A549 (cell line): ENCODE measurements at regions not wholly inside any gene's neighbourhood (a gene's known extent, or its start where the extent isn't known, plus 50 kb on each side); places are given as distances from the start of the nearest gene placed in this dataset.

Experiments used
- ATAC-seq, 2 experiments: fragments of 200-7000 bp in 1 of 2; fragments of >200 bp in 1 of 2; cut with Nextera tagmentation in 1 of 2; cut with Tn5 transposase in 1 of 2; 3 replicates each; pipeline versions ENCODE4 v1.8.0 to v1.9.1; 2018 to 2020; ENCODE audit warnings: mild to moderate bottlenecking in 1 of 2, moderate library complexity in 1 of 2
- CTCF ChIA-PET: fragments of 300-600 bp; sonication (Branson Sonifier 250); formaldehyde crosslinking; extraction: SDS; loops from one replicate; lab custom pipeline; 2021; ENCODE audit warnings: antibody characterized with exemption, inconsistent platforms; lab: Yijun Ruan, JAX
- POLR2A ChIA-PET: fragments of 350-600 bp; formaldehyde crosslinking; extraction: SDS; loops from one replicate; lab custom pipeline; 2021; ENCODE audit warnings: antibody characterized with exemption, inconsistent platforms; lab: Yijun Ruan, JAX
- DNase-seq, 2 experiments: peaks; one replicate each; pipeline versions ENCODE4 v3.0.0 to v3.0.0-alpha.2; 2011 to 2016; ENCODE audit warnings: low read depth in 1 of 2, low spot score in 1 of 2
- FAIRE-seq: peaks from 2 replicates; lab custom pipeline; 2011; peaks lifted over from hg19 to GRCh38; lab: Jason Lieb, UNC
- H3K27ac ChIP-seq, 2 experiments: fragments of >200 bp; sonication (Bioruptor Twin); formaldehyde crosslinking; 3 replicates each; pipeline ENCODE4 v1.5.1; 2016 to 2017
- H3K4me1 ChIP-seq: fragments of >200 bp; sonication (Bioruptor Twin); formaldehyde crosslinking; 3 replicates; pipeline ENCODE4 v1.6.1; 2016
- H3K4me2 ChIP-seq: fragments of >200 bp; sonication (Bioruptor Twin); formaldehyde crosslinking; 3 replicates; pipeline ENCODE4 v1.6.1; 2016
- H3K4me3 ChIP-seq: fragments of >200 bp; sonication (Bioruptor Twin); formaldehyde crosslinking; 3 replicates; pipeline ENCODE4 v1.5.1; 2016
- H3K9me3 ChIP-seq: fragments of >200 bp; sonication (Bioruptor Twin); formaldehyde crosslinking; 3 replicates; pipeline ENCODE4 v1.6.1; 2016
- BCL3 ChIP-seq: fragments of >200 bp; sonication (Bioruptor Twin); formaldehyde crosslinking; IDR thresholded peaks from 3 replicates; pipeline ENCODE4 v1.6.1; 2016
- BHLHE40 ChIP-seq: IDR thresholded peaks from 2 replicates; pipeline ENCODE4 v1.6.1; 2012; ENCODE audit warnings: low read depth, low read length, inconsistent platforms
- CHD4 ChIP-seq: fragments of 200-600 bp; sonication (generic); IDR thresholded peaks from 2 replicates; pipeline ENCODE4 v1.6.1; 2016; ENCODE audit warnings: antibody characterized with exemption, mild to moderate bottlenecking, borderline replicate concordance
- EHMT2 ChIP-seq: fragments of 200-600 bp; sonication (generic); IDR thresholded peaks from 2 replicates; pipeline ENCODE4 v1.6.1; 2016; ENCODE audit warnings: antibody characterized with exemption, low read depth, mild to moderate bottlenecking, moderate library complexity
- ELK1 ChIP-seq: fragments of 150-350 bp; IDR thresholded peaks from 2 replicates; pipeline ENCODE4 v1.6.1; 2014; ENCODE audit warnings: low read depth, mild to moderate bottlenecking, low read length
- FOSL2 ChIP-seq, 2 experiments: fragments of 450-650 bp in 1 of 2; fragments of >200 bp in 1 of 2; sonication (Bioruptor Twin) in 1 of 2; formaldehyde crosslinking; IDR thresholded peaks; 2 replicates each; pipeline versions ENCODE4 v1.5.0 to v1.6.1; 2016 to 2020; ENCODE audit warnings: mild to moderate bottlenecking in 1 of 2, moderate library complexity in 1 of 2
- FOXS1 ChIP-seq: fragments of 250-450 bp; sonication (Bioruptor Pico); IDR thresholded peaks from 2 replicates; pipeline ENCODE4 v1.5.0; 2020; ENCODE audit warnings: mild to moderate bottlenecking, moderate library complexity
- HDAC2 ChIP-seq: fragments of 200-600 bp; sonication (generic); IDR thresholded peaks from 2 replicates; pipeline ENCODE4 v1.6.1; 2016
- HES2 ChIP-seq: fragments of >200 bp; sonication (Bioruptor Twin); formaldehyde crosslinking; IDR thresholded peaks from 2 replicates; pipeline ENCODE4 v1.6.1; 2016
- KDM5A ChIP-seq: fragments of 200-600 bp; sonication (generic); IDR thresholded peaks from 2 replicates; pipeline ENCODE4 v1.6.1; 2016; ENCODE audit warnings: antibody characterized with exemption, mild to moderate bottlenecking
- MYC ChIP-seq: IDR thresholded peaks from 2 replicates; pipeline ENCODE4 v1.6.1; 2012; ENCODE audit warnings: mild to moderate bottlenecking, inconsistent platforms, low read length, improper control_type of control experiment, borderline replicate concordance
- PHF8 ChIP-seq: fragments of 200-600 bp; sonication (generic); IDR thresholded peaks from 2 replicates; pipeline ENCODE4 v1.6.1; 2016; ENCODE audit warnings: low read depth, mild to moderate bottlenecking, antibody characterized with exemption, moderate library complexity, borderline replicate concordance
- POLR2A ChIP-seq: IDR thresholded peaks from 2 replicates; pipeline ENCODE4 v1.6.1; 2012; ENCODE audit warnings: mild to moderate bottlenecking, low read length
- RFX5 ChIP-seq: fragments of 450-650 bp; IDR thresholded peaks from 2 replicates; pipeline ENCODE4 v1.7.1; 2014; ENCODE audit warnings: antibody characterized with exemption, mild to moderate bottlenecking, moderate library complexity
- ZSCAN20 ChIP-seq: fragments of 250-450 bp; sonication (Bioruptor Pico); IDR thresholded peaks from 2 replicates; pipeline ENCODE4 v1.8.0; 2022; ENCODE audit warnings: mild to moderate bottlenecking, moderate library complexity
- WGBS: methylation state at CpG from one replicate; pipeline ENCODE4 v1.1.6; 2017; ENCODE audit errors: missing lambda C conversion rate; 5-methylcytosine and 5-hydroxymethylcytosine counted together
- TF ChIP-seq, protein P1 (sequence below): IDR thresholded peaks from 2 replicates; pipeline ENCODE4 v1.6.1; 2012
- TF ChIP-seq, protein P2 (sequence below): fragments of 200-600 bp; sonication (generic); IDR thresholded peaks from 2 replicates; pipeline ENCODE4 v1.6.1; 2016; ENCODE audit warnings: antibody characterized with exemption, mild to moderate bottlenecking, moderate library complexity
- TF ChIP-seq, protein P3 (sequence below): IDR thresholded peaks from 2 replicates; pipeline ENCODE4 v1.6.1; 2012
- TF ChIP-seq, protein P4 (sequence below): fragments of 250-450 bp; sonication (Bioruptor Pico); IDR thresholded peaks from 2 replicates; pipeline ENCODE4 v1.5.0; 2021; ENCODE audit warnings: mild to moderate bottlenecking, moderate library complexity, borderline replicate concordance

- DNase-seq (no peak), ATAC-seq (no peak), FAIRE-seq (no peak)
- H3K4me2 ChIP-seq: no peak overlapping the region
- H3K4me1 ChIP-seq: no peaks in the 10 kb centered on the region
- CTCF ChIA-PET: interaction anchor here (4.5 kb wide), 1 partner anchor 14 kb away, joined by 23 read pairs; no protein-coding TSS in a partner anchor
- H3K27ac ChIP-seq: no peak overlapping the region
- no peak overlapping the region for H3K4me3 ChIP-seq
- POLR2A ChIA-PET: no interaction called here
- no peaks in the 10 kb centered on the region for H3K9me3 ChIP-seq
- no peak for TF ChIP-seq KDM5A
- TF ChIP-seq ELK1: no peak
- no peak for TF ChIP-seq BHLHE40
- no peak for TF ChIP-seq FOSL2 (IDR thresholded peaks at IDR 0.05)
- TF ChIP-seq FOSL2 (CRISPR knock-in tag; IDR thresholded peaks at IDR 0.05): no peak
- no peak for TF ChIP-seq EHMT2
- no peak for TF ChIP-seq POLR2A
- TF ChIP-seq HES2: no peak
- TF ChIP-seq ZSCAN20 (CRISPR knock-in tag): no peak
- TF ChIP-seq, protein P1, sequence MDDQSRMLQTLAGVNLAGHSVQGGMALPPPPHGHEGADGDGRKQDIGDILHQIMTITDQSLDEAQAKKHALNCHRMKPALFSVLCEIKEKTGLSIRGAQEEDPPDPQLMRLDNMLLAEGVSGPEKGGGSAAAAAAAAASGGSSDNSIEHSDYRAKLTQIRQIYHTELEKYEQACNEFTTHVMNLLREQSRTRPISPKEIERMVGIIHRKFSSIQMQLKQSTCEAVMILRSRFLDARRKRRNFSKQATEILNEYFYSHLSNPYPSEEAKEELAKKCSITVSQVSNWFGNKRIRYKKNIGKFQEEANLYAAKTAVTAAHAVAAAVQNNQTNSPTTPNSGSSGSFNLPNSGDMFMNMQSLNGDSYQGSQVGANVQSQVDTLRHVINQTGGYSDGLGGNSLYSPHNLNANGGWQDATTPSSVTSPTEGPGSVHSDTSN: no peak
- no peak for TF ChIP-seq PHF8
- no peak for TF ChIP-seq MYC
- no peak for TF ChIP-seq BCL3
- TF ChIP-seq, protein P2, sequence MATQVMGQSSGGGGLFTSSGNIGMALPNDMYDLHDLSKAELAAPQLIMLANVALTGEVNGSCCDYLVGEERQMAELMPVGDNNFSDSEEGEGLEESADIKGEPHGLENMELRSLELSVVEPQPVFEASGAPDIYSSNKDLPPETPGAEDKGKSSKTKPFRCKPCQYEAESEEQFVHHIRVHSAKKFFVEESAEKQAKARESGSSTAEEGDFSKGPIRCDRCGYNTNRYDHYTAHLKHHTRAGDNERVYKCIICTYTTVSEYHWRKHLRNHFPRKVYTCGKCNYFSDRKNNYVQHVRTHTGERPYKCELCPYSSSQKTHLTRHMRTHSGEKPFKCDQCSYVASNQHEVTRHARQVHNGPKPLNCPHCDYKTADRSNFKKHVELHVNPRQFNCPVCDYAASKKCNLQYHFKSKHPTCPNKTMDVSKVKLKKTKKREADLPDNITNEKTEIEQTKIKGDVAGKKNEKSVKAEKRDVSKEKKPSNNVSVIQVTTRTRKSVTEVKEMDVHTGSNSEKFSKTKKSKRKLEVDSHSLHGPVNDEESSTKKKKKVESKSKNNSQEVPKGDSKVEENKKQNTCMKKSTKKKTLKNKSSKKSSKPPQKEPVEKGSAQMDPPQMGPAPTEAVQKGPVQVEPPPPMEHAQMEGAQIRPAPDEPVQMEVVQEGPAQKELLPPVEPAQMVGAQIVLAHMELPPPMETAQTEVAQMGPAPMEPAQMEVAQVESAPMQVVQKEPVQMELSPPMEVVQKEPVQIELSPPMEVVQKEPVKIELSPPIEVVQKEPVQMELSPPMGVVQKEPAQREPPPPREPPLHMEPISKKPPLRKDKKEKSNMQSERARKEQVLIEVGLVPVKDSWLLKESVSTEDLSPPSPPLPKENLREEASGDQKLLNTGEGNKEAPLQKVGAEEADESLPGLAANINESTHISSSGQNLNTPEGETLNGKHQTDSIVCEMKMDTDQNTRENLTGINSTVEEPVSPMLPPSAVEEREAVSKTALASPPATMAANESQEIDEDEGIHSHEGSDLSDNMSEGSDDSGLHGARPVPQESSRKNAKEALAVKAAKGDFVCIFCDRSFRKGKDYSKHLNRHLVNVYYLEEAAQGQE: no peak
- TF ChIP-seq HDAC2: no peak
- TF ChIP-seq, protein P3, sequence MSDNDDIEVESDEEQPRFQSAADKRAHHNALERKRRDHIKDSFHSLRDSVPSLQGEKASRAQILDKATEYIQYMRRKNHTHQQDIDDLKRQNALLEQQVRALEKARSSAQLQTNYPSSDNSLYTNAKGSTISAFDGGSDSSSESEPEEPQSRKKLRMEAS: no peak
- TF ChIP-seq FOXS1 (CRISPR knock-in tag): no peak
- TF ChIP-seq CHD4: no peak
- TF ChIP-seq, protein P4, sequence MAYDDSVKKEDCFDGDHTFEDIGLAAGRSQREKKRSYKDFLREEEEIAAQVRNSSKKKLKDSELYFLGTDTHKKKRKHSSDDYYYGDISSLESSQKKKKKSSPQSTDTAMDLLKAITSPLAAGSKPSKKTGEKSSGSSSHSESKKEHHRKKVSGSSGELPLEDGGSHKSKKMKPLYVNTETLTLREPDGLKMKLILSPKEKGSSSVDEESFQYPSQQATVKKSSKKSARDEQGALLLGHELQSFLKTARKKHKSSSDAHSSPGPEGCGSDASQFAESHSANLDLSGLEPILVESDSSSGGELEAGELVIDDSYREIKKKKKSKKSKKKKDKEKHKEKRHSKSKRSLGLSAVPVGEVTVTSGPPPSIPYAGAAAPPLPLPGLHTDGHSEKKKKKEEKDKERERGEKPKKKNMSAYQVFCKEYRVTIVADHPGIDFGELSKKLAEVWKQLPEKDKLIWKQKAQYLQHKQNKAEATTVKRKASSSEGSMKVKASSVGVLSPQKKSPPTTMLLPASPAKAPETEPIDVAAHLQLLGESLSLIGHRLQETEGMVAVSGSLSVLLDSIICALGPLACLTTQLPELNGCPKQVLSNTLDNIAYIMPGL (CRISPR knock-in tag): no peak
- TF ChIP-seq RFX5: no peak
- WGBS: 84% methylated on average over 3 of the region's 3 CpGs
Observed at GRCh38 chr6:56327946-56328727, 80.8 kb upstream of the COL21A1 start.
